Subcutaneous abdominal adipose tissue (tissue), 5 donors: ENCODE measurements at regions not wholly inside any gene's neighbourhood (a gene's known extent, or its start where the extent isn't known, plus 50 kb on each side); places are given as distances from the start of the nearest gene placed in this dataset.
"Not testable (repeated sequence)": the region's sequence is repeated elsewhere in the genome, so short reads cannot be mapped to it uniquely, and the experiment has no call there.

Experiments used
- H3K27ac ChIP-seq: one replicate; pipeline ENCODE4 v1.7.0; 2013; ENCODE audit warnings: low read depth, mild to moderate bottlenecking, inconsistent platforms, low read length, moderate library complexity
- H3K27me3 ChIP-seq, 5 donors: one replicate each; pipeline ENCODE4 v1.7.0; 2013; ENCODE audit warnings: low read length in 5 of 5, inconsistent platforms in 1 of 5; ENCODE audit not compliant: control insufficient read depth in 5 of 5, insufficient read depth in 4 of 5
- H3K36me3 ChIP-seq, 5 donors: one replicate each; pipeline ENCODE4 v1.7.0; 2013; ENCODE audit warnings: low read length in 5 of 5; ENCODE audit not compliant: control insufficient read depth in 5 of 5, insufficient read depth in 5 of 5
- H3K4me1 ChIP-seq, 5 donors: one replicate each; pipeline ENCODE4 v1.7.0; 2013; ENCODE audit warnings: low read length in 5 of 5, mild to moderate bottlenecking in 3 of 5, moderate library complexity in 1 of 5; ENCODE audit not compliant: control insufficient read depth in 5 of 5, insufficient read depth in 5 of 5
- H3K4me3 ChIP-seq, 5 donors: one replicate each; pipeline ENCODE4 v1.7.0; 2013; ENCODE audit warnings: low read length in 5 of 5, low read depth in 1 of 5
- H3K9ac ChIP-seq, 5 donors: one replicate each; pipeline ENCODE4 v1.7.0; 2013; ENCODE audit warnings: low read length in 5 of 5, mild to moderate bottlenecking in 4 of 5, moderate library complexity in 3 of 5
- H3K9me3 ChIP-seq, 5 donors: one replicate each; pipeline ENCODE4 v1.7.0; 2013; ENCODE audit warnings: low read length in 5 of 5; ENCODE audit not compliant: control insufficient read depth in 5 of 5
- donor health status: healthy.
- donor health status: healthy.
- donor health status: healthy.
- donor health status: healthy.
- donor health status: healthy.

GRCh38 chr2:101580528-101580927, 105.6 kb upstream of the RFX8 start:
- no peak overlapping the region for H3K9ac ChIP-seq
- no peak overlapping the region for H3K4me3 ChIP-seq
- no peak overlapping the region for H3K27ac ChIP-seq
- H3K27me3 ChIP-seq = no peaks in the 10 kb centered on the region
- peaks cover 0 to 3% (median 0%) of the 10 kb centered on the region in 5 donors for H3K4me1 ChIP-seq
- H3K36me3 ChIP-seq = no peaks in the 10 kb centered on the region
- H3K9me3 ChIP-seq = peaks cover 0 to under 1% (median 0%) of the 10 kb centered on the region in 5 donors

- no peaks in the 10 kb centered on the region for H3K27me3 ChIP-seq
- no peaks in the 10 kb centered on the region for H3K36me3 ChIP-seq
- H3K4me3 ChIP-seq = no peak overlapping the region
- peaks cover 0 to 3% (median 0%) of the 10 kb centered on the region in 5 donors for H3K4me1 ChIP-seq
- no peak overlapping the region for H3K27ac ChIP-seq
- no peak overlapping the region for H3K9ac ChIP-seq
- no peaks in the 10 kb centered on the region for H3K9me3 ChIP-seq
These were observed 103.8 kb upstream of the RFX8 start for GRCh38 chr2:101578671-101579070.

GRCh38 chr2:101578135-101578534, 103.2 kb upstream of the RFX8 start:
- H3K36me3 ChIP-seq, H3K27me3 ChIP-seq, H3K9ac ChIP-seq: not testable (repeated sequence)

GRCh38 chr2:101577173-101577572, 102.3 kb upstream of the RFX8 start:
- Histone ChIP-seq H3K9ac (no peak overlapping the region), H3K27me3 (no peaks in the 10 kb centered on the region), H3K4me1 (peaks cover 0 to 3% (median 0%) of the 10 kb centered on the region in 5 donors), H3K36me3 (no peaks in the 10 kb centered on the region), H3K27ac (no peak overlapping the region), H3K4me3 (no peak overlapping the region), H3K9me3 (no peaks in the 10 kb centered on the region)

More at GRCh38 chr2:101578135-101578534, 103.2 kb upstream of the RFX8 start:
- H3K27ac ChIP-seq, H3K4me1 ChIP-seq, H3K4me3 ChIP-seq, H3K9me3 ChIP-seq: not testable (repeated sequence)

GRCh38 chr2:101574622-101575021, 99.7 kb upstream of the RFX8 start:
- Histone ChIP-seq H3K4me1 (peaks cover 0 to 3% (median 0%) of the 10 kb centered on the region in 5 donors), H3K36me3 (no peaks in the 10 kb centered on the region), H3K27ac (no peak overlapping the region), H3K27me3 (no peaks in the 10 kb centered on the region), H3K9ac (no peak overlapping the region), H3K4me3 (no peak overlapping the region), H3K9me3 (no peaks in the 10 kb centered on the region)

GRCh38 chr2:101571951-101572350, 97.0 kb upstream of the RFX8 start:
- no peaks in the 10 kb centered on the region for H3K36me3 ChIP-seq
- H3K27me3 ChIP-seq = no peaks in the 10 kb centered on the region
- H3K27ac ChIP-seq = no peak overlapping the region
- H3K4me3 ChIP-seq = no peak overlapping the region
- H3K9ac ChIP-seq = no peak overlapping the region
- peaks cover 0 to 7% (median 0%) of the 10 kb centered on the region in 5 donors for H3K4me1 ChIP-seq
- no peaks in the 10 kb centered on the region for H3K9me3 ChIP-seq

- Histone ChIP-seq H3K4me1 (peaks cover 0 to 7% (median 0%) of the 10 kb centered on the region in 5 donors), H3K4me3 (no peak overlapping the region), H3K36me3 (no peaks in the 10 kb centered on the region), H3K9me3 (no peaks in the 10 kb centered on the region), H3K27ac (no peak overlapping the region), H3K27me3 (peaks cover 0 to 6% (median 0%) of the 10 kb centered on the region in 5 donors), H3K9ac (no peak overlapping the region)
These were observed 95.1 kb upstream of the RFX8 start for GRCh38 chr2:101569886-101570520.

GRCh38 chr2:101568969-101569368, 94.1 kb upstream of the RFX8 start:
- no peaks in the 10 kb centered on the region for H3K36me3 ChIP-seq
- H3K4me1 ChIP-seq = peaks cover 0 to 7% (median 0%) of the 10 kb centered on the region in 5 donors
- no peak overlapping the region for H3K9ac ChIP-seq
- H3K4me3 ChIP-seq = no peak overlapping the region
- H3K27ac ChIP-seq = no peak overlapping the region
- H3K9me3 ChIP-seq = no peaks in the 10 kb centered on the region
- H3K27me3 ChIP-seq = peaks cover 0 to 6% (median 0%) of the 10 kb centered on the region in 5 donors

- H3K9me3 ChIP-seq = no peaks in the 10 kb centered on the region
- H3K36me3 ChIP-seq = no peaks in the 10 kb centered on the region
- peaks cover 0 to 6% (median 0%) of the 10 kb centered on the region in 5 donors for H3K27me3 ChIP-seq
- H3K9ac ChIP-seq = no peak overlapping the region
- no peak overlapping the region for H3K4me3 ChIP-seq
- no peak overlapping the region for H3K27ac ChIP-seq
- H3K4me1 ChIP-seq = peaks cover 0 to 7% (median 0%) of the 10 kb centered on the region in 5 donors
These were observed 91.8 kb upstream of the RFX8 start for GRCh38 chr2:101566632-101567228.

GRCh38 chr2:101563849-101564248, 88.9 kb upstream of the RFX8 start:
- Histone ChIP-seq H3K27me3 (peaks cover 0 to 6% (median 0%) of the 10 kb centered on the region in 5 donors), H3K9ac (no peak overlapping the region)

More at GRCh38 chr2:101563849-101564248, 88.9 kb upstream of the RFX8 start:
- Histone ChIP-seq H3K27ac (no peak overlapping the region), H3K4me3 (no peak overlapping the region), H3K4me1 (peaks cover 0 to 20% (median 4%) of the 10 kb centered on the region in 5 donors), H3K36me3 (no peaks in the 10 kb centered on the region), H3K9me3 (no peaks in the 10 kb centered on the region)
